Fibroblast of villous mesenchyme (primary cell): ENCODE measurements at regions not wholly inside any gene's neighbourhood (a gene's known extent, or its start where the extent isn't known, plus 50 kb on each side); places are given as distances from the start of the nearest gene placed in this dataset.
A peak's percentile ranks its signal among the peaks of the same experiment; 100 is the strongest.

ENCODE experiments used
- DNase-seq: peaks from one replicate; pipeline ENCODE4 v3.0.0-alpha.2; 2010; ENCODE audit warnings: low read depth
- H3K4me3 ChIP-seq: 2 replicates; pipeline ENCODE4 v1.5.1; 2011; ENCODE audit warnings: low read depth, mild to moderate bottlenecking, low read length
- TF ChIP-seq, protein P1 (sequence below): IDR thresholded peaks from 2 replicates; pipeline ENCODE4 v1.5.1; 2012; ENCODE audit warnings: low read depth, mild to moderate bottlenecking, low read length; ENCODE audit not compliant: insufficient read depth

DNA sequence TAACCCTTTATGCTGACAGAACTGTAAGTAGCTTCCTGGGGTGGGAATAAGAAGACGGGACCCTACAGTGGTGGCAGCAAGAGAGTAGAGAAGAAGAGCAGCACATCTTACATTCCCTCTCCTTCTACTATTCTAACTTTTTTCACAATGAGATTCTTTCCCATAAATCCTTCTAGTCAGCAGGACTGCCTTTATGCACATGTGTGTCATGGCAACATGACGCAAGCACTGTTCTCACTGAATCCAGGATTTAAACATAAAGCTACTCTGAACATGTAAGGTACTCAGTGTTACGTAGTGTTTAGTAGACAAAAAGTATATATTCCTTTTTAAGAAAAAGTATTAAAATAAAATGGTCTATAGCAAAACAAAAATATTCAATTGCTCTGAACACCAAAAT lies 309.7 kb upstream of the LYPLAL1 start:
- TF ChIP-seq, protein P1, sequence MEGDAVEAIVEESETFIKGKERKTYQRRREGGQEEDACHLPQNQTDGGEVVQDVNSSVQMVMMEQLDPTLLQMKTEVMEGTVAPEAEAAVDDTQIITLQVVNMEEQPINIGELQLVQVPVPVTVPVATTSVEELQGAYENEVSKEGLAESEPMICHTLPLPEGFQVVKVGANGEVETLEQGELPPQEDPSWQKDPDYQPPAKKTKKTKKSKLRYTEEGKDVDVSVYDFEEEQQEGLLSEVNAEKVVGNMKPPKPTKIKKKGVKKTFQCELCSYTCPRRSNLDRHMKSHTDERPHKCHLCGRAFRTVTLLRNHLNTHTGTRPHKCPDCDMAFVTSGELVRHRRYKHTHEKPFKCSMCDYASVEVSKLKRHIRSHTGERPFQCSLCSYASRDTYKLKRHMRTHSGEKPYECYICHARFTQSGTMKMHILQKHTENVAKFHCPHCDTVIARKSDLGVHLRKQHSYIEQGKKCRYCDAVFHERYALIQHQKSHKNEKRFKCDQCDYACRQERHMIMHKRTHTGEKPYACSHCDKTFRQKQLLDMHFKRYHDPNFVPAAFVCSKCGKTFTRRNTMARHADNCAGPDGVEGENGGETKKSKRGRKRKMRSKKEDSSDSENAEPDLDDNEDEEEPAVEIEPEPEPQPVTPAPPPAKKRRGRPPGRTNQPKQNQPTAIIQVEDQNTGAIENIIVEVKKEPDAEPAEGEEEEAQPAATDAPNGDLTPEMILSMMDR = no peak
- no peak overlapping the region for H3K4me3 ChIP-seq
- DNase-seq = peak; percentile 15

DNA sequence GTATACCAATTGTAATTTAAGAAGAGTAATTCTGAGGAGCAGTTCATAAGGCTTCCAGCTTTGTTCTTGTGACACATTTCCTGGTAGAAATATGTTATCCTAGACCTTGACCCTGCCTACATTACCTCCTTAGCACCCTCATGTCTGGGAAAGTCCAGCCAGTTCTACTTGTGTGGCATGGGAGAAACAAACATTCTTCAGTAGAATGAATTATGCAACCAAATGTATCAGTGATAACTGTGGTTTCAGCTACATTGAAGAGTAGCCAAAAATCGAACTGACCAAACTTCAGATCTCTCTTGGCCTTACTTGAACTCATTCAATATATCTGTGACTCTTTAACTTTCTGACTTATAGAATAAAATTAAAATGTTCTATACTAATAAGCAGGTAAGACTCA lies 308.1 kb upstream of the LYPLAL1 start:
- TF ChIP-seq, protein P1 = no peak
- DNase-seq = peak; percentile 26
- H3K4me3 ChIP-seq = no peak overlapping the region

DNA sequence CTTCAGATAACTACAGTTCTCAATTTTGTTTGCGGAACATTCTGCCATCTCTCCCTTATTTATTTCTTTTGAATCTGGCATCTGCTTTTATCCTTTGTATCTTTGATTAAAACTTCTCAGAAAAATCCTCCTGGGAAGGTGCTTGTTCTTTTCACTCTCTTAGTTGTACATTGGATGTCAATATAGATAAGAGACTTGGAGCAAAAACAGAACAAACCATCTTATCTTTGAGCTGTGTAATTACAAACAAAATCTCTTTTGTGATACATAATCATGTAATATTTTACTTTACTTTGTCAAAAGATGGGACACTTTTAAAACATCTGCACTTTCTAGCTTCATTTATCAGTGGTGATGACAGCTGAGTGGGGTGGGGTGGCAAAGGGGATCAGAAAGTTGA lies 307.2 kb upstream of the LYPLAL1 start:
- DNase-seq = no peak
- no peak overlapping the region for H3K4me3 ChIP-seq
- TF ChIP-seq, protein P1 = no peak

DNA sequence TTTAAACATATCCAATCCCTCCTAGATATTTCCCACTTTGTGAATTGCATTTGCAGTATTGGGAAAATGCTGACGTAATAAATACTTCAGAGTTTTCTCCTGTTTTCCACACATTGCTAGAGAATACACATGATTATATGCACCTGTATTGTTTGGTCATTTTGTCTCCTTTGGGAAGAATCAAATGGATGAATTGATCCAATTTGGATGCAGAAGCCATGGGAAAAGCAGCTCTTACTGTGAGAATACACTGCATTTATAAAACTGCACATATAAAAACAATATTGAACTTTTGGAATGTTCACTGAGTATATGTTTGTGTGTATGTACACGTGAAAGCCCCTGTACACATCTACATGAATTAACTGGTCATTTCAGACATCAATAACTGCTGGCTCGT lies 306.6 kb upstream of the LYPLAL1 start:
- DNase-seq = no peak
- H3K4me3 ChIP-seq = no peak overlapping the region
- TF ChIP-seq, protein P1 = no peak

DNA sequence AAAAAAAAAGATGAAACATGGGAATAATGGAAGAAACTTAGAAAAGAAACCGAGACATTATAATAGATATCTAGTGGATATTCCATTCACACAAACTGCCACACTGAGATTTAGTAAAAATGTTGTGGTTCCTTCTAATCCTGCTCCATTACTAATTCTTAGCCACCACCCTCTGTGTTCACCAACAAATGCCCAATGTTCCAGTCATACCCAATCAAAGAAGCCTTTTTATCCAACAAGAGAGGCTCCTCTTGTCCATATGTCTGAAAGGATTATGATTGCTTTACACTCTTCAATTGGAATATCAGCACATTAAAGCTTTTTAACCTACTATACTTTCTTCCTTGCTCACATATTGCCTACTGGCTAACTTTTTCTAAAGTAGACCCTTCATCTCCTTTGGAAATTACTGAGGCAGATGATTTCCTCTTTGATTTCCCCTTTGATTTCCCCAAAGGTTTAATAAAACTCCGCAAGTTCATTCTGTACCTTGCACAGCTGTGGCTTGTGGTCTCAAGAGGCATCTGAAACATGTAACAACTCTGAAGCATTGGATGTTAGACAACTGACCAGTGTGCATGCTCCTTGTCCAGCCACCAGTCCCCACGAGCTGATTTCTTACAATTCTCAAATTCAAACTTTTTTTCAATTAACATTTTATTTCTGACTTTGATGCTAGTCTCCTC lies 305.6 kb upstream of the LYPLAL1 start:
- TF ChIP-seq, protein P1 = no peak
- no peak for DNase-seq
- H3K4me3 ChIP-seq = no peak overlapping the region

DNA sequence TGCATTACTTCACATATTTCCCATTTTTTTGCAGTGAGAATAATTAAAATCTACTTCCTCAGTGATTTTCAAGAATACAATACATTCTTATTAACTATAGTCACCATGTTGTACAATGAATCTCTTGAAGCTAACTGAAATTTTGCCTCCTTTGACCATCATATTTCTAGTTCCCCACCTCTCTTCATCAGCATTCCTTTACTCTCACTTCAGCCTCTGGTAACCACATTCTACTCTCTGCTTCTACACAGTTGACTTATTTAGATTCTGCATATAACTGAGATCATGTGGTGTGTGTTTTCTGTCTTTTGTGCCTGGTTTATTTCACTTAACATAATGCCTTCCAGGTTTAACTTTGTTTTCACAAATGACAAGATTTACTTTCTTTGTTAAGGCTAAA lies 304.4 kb upstream of the LYPLAL1 start:
- H3K4me3 ChIP-seq = no peak overlapping the region
- TF ChIP-seq, protein P1 = no peak
- no peak for DNase-seq

DNA sequence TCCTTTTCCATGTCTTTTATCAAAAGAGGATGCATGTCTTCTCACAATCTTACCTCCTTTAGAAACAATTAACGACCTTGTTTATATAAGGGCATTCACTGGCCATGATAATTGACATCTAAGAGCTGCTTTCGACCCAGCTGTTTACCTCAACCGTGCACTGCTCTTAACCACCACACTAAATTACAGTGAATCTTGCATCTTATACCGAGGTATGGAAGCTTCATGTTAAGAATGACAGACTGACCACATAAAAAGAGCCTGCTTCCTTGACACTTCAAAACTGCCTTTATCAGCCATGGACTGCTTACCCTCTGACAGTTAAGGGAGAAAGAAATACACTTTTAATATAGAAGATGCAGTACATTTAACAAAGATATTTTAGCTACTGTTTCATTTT lies 301.7 kb upstream of the LYPLAL1 start:
- H3K4me3 ChIP-seq = no peak overlapping the region
- no peak for DNase-seq
- TF ChIP-seq, protein P1 = no peak
